HEK293 (cell line): ENCODE measurements at regions not wholly inside any gene's neighbourhood (a gene's known extent, or its start where the extent isn't known, plus 50 kb on each side); places are given as distances from the start of the nearest gene placed in this dataset.

Experiments
- CTCF ChIA-PET: fragments of 350-600 bp; formaldehyde crosslinking; extraction: SDS; loops from one replicate; lab custom pipeline; 2021; ENCODE audit warnings: antibody characterized with exemption; lab: Yijun Ruan, JAX
- POLR2A ChIA-PET: fragments of 300-600 bp; formaldehyde crosslinking; extraction: SDS; loops from one replicate; lab custom pipeline; 2020; ENCODE audit warnings: antibody characterized with exemption, inconsistent platforms; lab: Yijun Ruan, JAX
- H3K27ac ChIP-seq: fragments of 200-500 bp; sonication (Bioruptor generic); 2 replicates; pipeline ENCODE4 v1.5.1; 2014; ENCODE audit warnings: low read depth, low read length, control low read depth, inconsistent platforms; ENCODE audit errors: extremely low read depth
- H3K36me3 ChIP-seq, 2 experiments: fragments of 200-500 bp in 1 of 2; sonication (Bioruptor generic) in 1 of 2; 1 replicate in 1 of 2; 2 replicates in 1 of 2; pipeline ENCODE4 v1.5.1; 2014 to 2017; ENCODE audit warnings: inconsistent platforms in 2 of 2, low read length in 2 of 2; ENCODE audit not compliant: control insufficient read depth in 2 of 2, insufficient read depth in 1 of 2
- H3K4me1 ChIP-seq: fragments of 200-500 bp; sonication (Bioruptor generic); 2 replicates; pipeline ENCODE4 v1.5.1; 2014; ENCODE audit warnings: mild to moderate bottlenecking, low read length, inconsistent platforms; ENCODE audit not compliant: control insufficient read depth, insufficient read depth
- H3K4me3 ChIP-seq: 2 replicates; pipeline ENCODE4 v1.5.1; 2011; ENCODE audit warnings: low read depth, mild to moderate bottlenecking, control low read depth, low read length, moderate library complexity
- H3K9me3 ChIP-seq: fragments of 200-500 bp; sonication (Bioruptor generic); 2 replicates; pipeline ENCODE4 v1.5.1; 2014; ENCODE audit warnings: low read depth, low read length, inconsistent platforms; ENCODE audit not compliant: control insufficient read depth, insufficient read depth
- BCL11B ChIP-seq: fragments of 450-650 bp; formaldehyde crosslinking; IDR thresholded peaks from 2 replicates; pipeline ENCODE4 v1.5.1; 2016; ENCODE audit warnings: low read depth, missing biosample characterization, missing genetic modification characterization
- HOXD13 ChIP-seq: sonication (generic); formaldehyde crosslinking; IDR thresholded peaks from 2 replicates; pipeline ENCODE4 v1.8.0; 2022; ENCODE audit warnings: missing genetic modification reagents, borderline replicate concordance
- KLF7 ChIP-seq: fragments of 450-650 bp; formaldehyde crosslinking; IDR thresholded peaks from 2 replicates; pipeline ENCODE4 v1.5.1; 2016; ENCODE audit warnings: missing biosample characterization, missing genetic modification characterization, borderline replicate concordance
- ZEB2 ChIP-seq: fragments of 450-650 bp; formaldehyde crosslinking; IDR thresholded peaks from 2 replicates; pipeline ENCODE4 v1.5.1; 2016; ENCODE audit warnings: missing biosample characterization, missing genetic modification characterization
- ZFP3 ChIP-seq: fragments of 450-650 bp; formaldehyde crosslinking; IDR thresholded peaks from 2 replicates; pipeline ENCODE4 v1.5.1; 2016; ENCODE audit warnings: low read depth, missing biosample characterization, missing genetic modification characterization
- ZNF174 ChIP-seq: fragments of 450-650 bp; formaldehyde crosslinking; IDR thresholded peaks from 2 replicates; pipeline ENCODE4 v1.5.0; 2017; ENCODE audit warnings: missing biosample characterization, mild to moderate bottlenecking, missing genetic modification characterization
- ZNF341 ChIP-seq: fragments of 450-650 bp; formaldehyde crosslinking; IDR thresholded peaks from 2 replicates; pipeline ENCODE4; 2016; ENCODE audit warnings: low read depth, missing biosample characterization, missing genetic modification characterization
- ZNF354C ChIP-seq: fragments of 450-650 bp; formaldehyde crosslinking; IDR thresholded peaks from 2 replicates; pipeline ENCODE4 v1.5.1; 2016; ENCODE audit warnings: missing biosample characterization, missing genetic modification characterization, low read depth, borderline replicate concordance
- ZNF624 ChIP-seq: fragments of 450-650 bp; formaldehyde crosslinking; IDR thresholded peaks from 2 replicates; pipeline ENCODE4 v1.5.1; 2017; ENCODE audit warnings: missing biosample characterization, missing genetic modification characterization
- ZNF792 ChIP-seq: fragments of 450-650 bp; formaldehyde crosslinking; IDR thresholded peaks from 2 replicates; pipeline ENCODE4 v1.5.1; 2016; ENCODE audit warnings: missing biosample characterization, missing genetic modification characterization
- TF ChIP-seq, protein P1 (sequence below): fragments of 450-650 bp; formaldehyde crosslinking; IDR thresholded peaks from 2 replicates; pipeline ENCODE4 v1.5.0; 2017; ENCODE audit warnings: missing biosample characterization, missing genetic modification characterization, borderline replicate concordance

GRCh38 chr12:130286741-130287440 lies 50.8 kb upstream of the PIWIL1 start:
- CTCF ChIA-PET = interaction anchor here (0.6 to 0.7 kb wide), 2 partner anchors 216 to 436 kb away, joined by 3 to 5 read pairs; no protein-coding TSS in a partner anchor
- Histone ChIP-seq H3K4me1 (no peaks in the 10 kb centered on the region), H3K27ac (no peak overlapping the region), H3K4me3 (no peak overlapping the region), H3K36me3 (no peaks in the 10 kb centered on the region), H3K9me3 (no peaks in the 10 kb centered on the region)
- TF ChIP-seq ZNF792 (tag by site-specific recombination) (no peak), ZNF341 (no peak), BCL11B (tag by site-specific recombination) (no peak), KLF7 (tag by site-specific recombination) (no peak), ZEB2 (tag by site-specific recombination) (no peak), HOXD13 (CRISPR knock-in tag) (no peak), ZNF174 (tag by site-specific recombination) (no peak), ZFP3 (tag by site-specific recombination) (no peak), ZNF354C (tag by site-specific recombination) (no peak), ZNF624 (no peak)
- TF ChIP-seq, protein P1, sequence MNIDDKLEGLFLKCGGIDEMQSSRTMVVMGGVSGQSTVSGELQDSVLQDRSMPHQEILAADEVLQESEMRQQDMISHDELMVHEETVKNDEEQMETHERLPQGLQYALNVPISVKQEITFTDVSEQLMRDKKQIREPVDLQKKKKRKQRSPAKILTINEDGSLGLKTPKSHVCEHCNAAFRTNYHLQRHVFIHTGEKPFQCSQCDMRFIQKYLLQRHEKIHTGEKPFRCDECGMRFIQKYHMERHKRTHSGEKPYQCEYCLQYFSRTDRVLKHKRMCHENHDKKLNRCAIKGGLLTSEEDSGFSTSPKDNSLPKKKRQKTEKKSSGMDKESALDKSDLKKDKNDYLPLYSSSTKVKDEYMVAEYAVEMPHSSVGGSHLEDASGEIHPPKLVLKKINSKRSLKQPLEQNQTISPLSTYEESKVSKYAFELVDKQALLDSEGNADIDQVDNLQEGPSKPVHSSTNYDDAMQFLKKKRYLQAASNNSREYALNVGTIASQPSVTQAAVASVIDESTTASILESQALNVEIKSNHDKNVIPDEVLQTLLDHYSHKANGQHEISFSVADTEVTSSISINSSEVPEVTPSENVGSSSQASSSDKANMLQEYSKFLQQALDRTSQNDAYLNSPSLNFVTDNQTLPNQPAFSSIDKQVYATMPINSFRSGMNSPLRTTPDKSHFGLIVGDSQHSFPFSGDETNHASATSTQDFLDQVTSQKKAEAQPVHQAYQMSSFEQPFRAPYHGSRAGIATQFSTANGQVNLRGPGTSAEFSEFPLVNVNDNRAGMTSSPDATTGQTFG (tag by site-specific recombination) = no peak
- POLR2A ChIA-PET = no interaction called here
